Fibroblast of pulmonary artery (primary cell): ENCODE measurements at regions not wholly inside any gene's neighbourhood (a gene's known extent, or its start where the extent isn't known, plus 50 kb on each side); places are given as distances from the start of the nearest gene placed in this dataset.
"Not testable (repeated sequence)": the region's sequence is repeated elsewhere in the genome, so short reads cannot be mapped to it uniquely, and the experiment has no call there.

Experiments used
- DNase-seq: peaks from one replicate; pipeline ENCODE4 v3.0.0-alpha.2; 2010; ENCODE audit warnings: low read depth
- H3K4me3 ChIP-seq: replicated peaks from 2 replicates; pipeline ENCODE4 v1.5.1; 2011; ENCODE audit warnings: low read depth, mild to moderate bottlenecking, control low read depth, low read length, moderate library complexity
- CTCF ChIP-seq: IDR thresholded peaks from 2 replicates; pipeline ENCODE4 v1.5.1; 2011; ENCODE audit warnings: mild to moderate bottlenecking, control low read depth, low read length, inconsistent platforms; ENCODE audit errors: missing control alignments

GRCh38 chr5:163569284-163569683 is 63.9 kb downstream of the MAT2B start:
- DNase-seq, result peak; percentile 57
- H3K4me3 ChIP-seq, result no peak overlapping the region
- peak; percentile 6 for TF ChIP-seq CTCF

- TF ChIP-seq CTCF, result no peak
- no peak overlapping the region for H3K4me3 ChIP-seq
- DNase-seq, result peak; percentile 88
Measured at GRCh38 chr5:163571744-163572143, 66.3 kb downstream of the MAT2B start.

- no peak for TF ChIP-seq CTCF
- H3K4me3 ChIP-seq, result no peak overlapping the region
- no peak for DNase-seq
Measured at GRCh38 chr5:163574472-163575440, 69.3 kb downstream of the MAT2B start.

- no peak overlapping the region for H3K4me3 ChIP-seq
- no peak for DNase-seq
- TF ChIP-seq CTCF, result no peak
Measured at GRCh38 chr5:163578652-163579051, 73.2 kb downstream of the MAT2B start.

GRCh38 chr5:163579729-163580128 is 74.3 kb downstream of the MAT2B start:
- DNase-seq, result no peak
- H3K4me3 ChIP-seq, result no peak overlapping the region
- no peak for TF ChIP-seq CTCF

- no peak for DNase-seq
- H3K4me3 ChIP-seq, result no peak overlapping the region
- no peak for TF ChIP-seq CTCF
Measured at GRCh38 chr5:163580516-163580915, 75.1 kb downstream of the MAT2B start.

- not testable (repeated sequence) for H3K4me3 ChIP-seq, DNase-seq
Measured at GRCh38 chr5:163583491-163584153, 78.2 kb downstream of the MAT2B start.
